Non-pigmented ciliary epithelial cell (primary cell): ENCODE measurements at regions not wholly inside any gene's neighbourhood (a gene's known extent, or its start where the extent isn't known, plus 50 kb on each side); places are given as distances from the start of the nearest gene placed in this dataset.
"Not testable (repeated sequence)": the region's sequence is repeated elsewhere in the genome, so short reads cannot be mapped to it uniquely, and the experiment has no call there.

Source experiments
- DNase-seq: peaks from one replicate; pipeline ENCODE4 v3.0.0-alpha.2; 2010; ENCODE audit warnings: low read depth

DNA sequence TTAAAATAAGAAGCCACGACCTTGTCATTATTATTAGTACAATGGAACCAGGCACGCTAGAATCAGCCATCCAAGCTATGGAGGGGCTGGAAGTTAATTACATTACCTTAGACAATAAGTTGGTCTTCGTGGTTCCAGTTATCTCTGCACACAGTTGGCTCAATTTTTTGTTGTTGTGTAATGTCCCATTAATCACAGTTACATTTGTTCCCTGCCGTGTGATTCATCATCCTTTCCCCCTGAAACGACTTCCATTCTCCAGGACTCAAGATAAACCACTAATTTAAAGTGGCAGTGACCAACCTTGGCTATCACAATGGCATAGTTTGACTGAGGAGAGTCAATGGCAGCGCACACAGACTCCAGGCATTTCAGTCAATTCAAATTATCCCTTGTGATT, 905.0 kb downstream of the RAB28 start:
- no peak for DNase-seq

- no peak for DNase-seq
Measured at GRCh38 chr4:12576409-12576808, 907.7 kb downstream of the RAB28 start.

- DNase-seq: no peak
Measured at GRCh38 chr4:12573716-12574115, 910.4 kb downstream of the RAB28 start.

GRCh38 chr4:12562476-12563140, 921.5 kb downstream of the RAB28 start:
- DNase-seq: no peak

GRCh38 chr4:12562021-12562420, 922.1 kb downstream of the RAB28 start:
- DNase-seq: no peak

DNA sequence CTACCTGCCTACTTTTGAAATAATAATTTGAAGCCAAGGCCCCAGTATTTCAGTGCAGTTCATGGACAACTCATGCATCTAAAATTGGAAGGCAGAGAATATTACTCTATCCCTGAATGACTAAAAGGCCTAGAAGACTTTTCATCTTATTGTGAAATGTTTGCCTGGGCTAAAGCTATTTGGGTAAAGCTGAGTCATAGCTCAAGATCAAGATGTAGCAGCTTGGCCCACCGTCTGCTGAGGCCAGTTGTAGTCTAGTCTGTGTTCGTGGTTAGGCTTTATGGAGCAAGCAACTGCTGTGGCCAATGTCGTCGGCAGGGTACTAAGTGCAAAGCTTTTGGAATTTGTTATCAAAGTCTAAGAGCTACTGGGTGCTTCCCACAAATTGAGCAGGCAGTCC, 929.1 kb downstream of the RAB28 start:
- DNase-seq: peak; percentile 20

DNA sequence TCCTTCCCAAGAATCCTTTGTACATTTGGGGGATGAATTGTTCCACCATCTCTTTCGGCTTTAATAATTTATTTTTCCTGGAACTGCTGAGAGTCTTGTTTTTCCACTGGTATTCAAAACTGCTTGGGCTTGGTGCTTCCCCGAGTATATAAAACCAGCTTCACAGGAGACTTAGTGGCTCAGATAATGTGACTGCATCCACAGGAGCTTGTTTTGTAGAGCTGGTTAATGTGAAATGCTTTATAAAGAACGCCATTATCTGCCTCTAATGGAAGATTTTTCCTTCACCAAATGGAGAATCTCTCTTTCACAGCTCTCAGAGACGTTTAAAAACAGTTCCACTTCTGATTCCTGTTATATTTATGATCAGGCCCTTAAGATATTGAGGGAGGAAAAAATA, 935.5 kb downstream of the RAB28 start:
- DNase-seq: no peak

- no peak for DNase-seq
Measured at GRCh38 chr4:12545812-12546211, 938.3 kb downstream of the RAB28 start.

DNA sequence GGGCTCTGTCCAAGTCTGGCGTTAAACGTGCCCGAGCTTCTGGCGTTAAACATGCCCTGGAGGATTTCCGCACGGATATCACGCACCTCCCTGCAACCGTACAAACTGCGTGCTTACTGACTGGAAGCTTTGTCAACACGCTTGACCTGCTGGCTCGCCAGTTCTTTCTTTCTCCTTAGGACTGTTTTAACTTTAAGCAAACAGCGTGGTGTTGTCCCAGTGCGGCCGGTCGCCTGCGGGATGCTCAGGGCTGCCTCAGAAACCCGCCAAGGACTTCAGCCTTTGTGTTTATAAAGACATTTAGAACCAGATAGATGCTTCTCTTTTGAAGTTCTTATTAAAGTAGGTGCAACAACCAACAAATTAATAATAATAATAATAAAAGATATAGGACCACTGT, 946.0 kb downstream of the RAB28 start:
- no peak for DNase-seq

DNA sequence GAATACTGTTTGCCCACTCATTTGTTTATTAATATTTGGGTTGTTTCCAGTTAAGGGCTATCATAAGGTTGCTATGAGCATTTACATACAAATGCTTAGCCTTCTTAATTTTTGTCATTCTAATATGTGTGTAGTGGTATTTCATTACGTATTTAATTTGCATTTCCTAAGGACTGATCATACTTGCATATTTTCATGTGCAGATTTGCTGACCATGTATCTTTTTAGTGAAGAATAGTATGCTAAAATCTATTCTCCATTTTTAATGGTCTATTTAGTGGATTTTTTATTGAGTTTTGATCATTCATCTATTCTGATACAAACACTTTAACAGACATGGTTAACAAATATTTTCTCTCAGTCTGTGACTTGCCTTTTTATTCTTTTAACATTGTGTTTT, 949.5 kb downstream of the RAB28 start:
- no peak for DNase-seq

GRCh38 chr4:12519426-12519825, 964.7 kb downstream of the RAB28 start:
- DNase-seq: no peak

DNA sequence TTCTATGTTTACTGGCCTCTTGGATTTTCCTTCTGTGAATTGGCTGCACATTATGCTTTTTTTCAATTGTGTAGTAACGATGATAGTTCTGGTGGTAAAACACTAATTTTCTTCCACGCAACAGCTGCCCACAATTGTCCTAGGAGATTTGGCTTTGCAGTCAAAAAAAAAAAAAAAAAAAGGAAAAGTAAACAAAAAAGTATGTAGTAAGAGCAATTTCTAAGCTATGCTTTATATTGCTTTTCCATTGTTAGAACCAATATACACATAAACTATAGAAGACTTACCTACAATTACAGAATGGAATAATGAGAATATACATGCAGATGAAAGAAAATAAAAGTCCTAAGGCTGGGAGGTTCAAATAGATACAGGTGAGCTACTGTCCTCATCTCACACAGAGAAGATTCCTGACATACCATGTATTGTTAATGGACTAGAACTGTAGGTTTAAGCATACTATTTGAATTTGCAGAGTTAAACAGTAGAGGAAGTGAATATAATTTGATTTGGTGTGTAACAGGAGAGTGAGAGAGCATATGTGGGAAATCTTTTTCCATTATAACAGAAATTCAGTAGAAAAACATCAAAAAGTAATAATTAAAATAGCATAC, 976.2 kb downstream of the RAB28 start:
- DNase-seq: no peak

GRCh38 chr4:12500409-12500808, 983.7 kb downstream of the RAB28 start:
- DNase-seq: no peak

GRCh38 chr4:12499693-12500092, 984.4 kb downstream of the RAB28 start:
- no peak for DNase-seq

DNA sequence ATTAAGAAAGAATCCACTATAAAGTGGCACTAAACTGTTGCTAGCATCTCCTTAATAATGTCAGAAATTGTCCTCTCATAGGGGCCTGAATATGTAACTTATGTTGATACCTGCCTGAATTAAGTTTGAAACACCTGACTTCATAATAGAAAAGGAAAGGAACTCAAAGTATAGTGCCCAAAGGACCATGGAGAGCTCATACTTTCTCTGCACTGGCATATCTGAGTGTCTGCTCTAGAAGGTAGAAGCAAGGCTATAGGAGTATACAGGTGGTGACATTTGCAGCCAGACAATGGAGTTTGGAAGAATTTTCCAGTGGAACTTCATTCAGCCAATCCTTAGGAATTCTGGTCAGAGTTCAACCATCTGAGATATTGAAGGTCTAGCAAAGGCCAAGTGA, 988.9 kb downstream of the RAB28 start:
- DNase-seq: no peak

DNA sequence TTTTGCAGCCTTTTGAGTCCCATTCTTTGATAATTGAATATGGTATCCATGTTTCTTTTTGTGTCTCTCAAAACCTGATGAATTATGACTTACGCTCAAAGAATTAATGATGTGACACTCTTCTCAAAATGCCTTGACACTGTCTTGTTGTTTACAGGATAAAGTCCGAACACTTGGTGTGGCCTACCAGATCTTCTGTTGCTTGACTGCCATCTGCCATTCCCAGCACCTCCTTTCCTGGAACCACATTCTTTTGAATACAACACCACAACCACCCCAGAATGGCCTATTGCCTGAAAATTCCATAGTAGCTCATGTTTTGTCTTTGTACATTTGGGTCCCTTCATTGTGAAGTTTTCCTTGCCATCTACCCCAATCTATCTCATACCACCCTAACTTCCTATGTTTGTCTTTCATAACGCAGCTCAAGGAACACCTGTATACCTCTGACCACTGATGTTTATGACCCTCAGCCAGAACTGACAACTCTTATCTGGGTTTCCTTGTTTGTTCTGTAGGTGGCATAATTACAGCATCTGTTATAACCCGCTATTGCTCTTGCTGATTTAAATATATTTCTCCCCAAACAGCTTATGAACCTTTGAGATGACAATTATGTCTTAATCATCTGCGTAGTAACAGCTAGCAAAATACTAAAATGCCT, 991.3 kb downstream of the RAB28 start:
- DNase-seq: no peak

DNA sequence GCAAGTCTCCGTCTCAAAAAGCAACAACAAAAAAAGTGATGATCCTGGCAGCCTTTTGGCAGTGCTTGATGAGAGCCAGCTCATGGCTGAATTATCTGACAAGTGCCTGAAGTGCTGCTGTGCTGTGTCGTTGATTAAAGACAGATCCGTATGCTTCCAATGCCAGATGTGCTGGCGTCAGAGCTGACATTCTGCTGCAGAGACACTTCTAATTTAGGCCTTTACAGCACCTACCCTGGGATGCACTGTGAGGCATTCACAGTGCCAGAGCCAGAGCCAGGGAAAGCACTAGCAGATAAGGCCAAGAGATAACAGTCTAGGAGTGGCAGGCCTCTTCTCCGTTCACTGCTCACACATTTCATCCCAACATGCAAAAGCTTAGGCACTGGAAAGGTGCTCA, 995.5 kb downstream of the RAB28 start:
- no peak for DNase-seq

GRCh38 chr4:12487000-12487399, 997.1 kb downstream of the RAB28 start:
- DNase-seq: no peak

DNA sequence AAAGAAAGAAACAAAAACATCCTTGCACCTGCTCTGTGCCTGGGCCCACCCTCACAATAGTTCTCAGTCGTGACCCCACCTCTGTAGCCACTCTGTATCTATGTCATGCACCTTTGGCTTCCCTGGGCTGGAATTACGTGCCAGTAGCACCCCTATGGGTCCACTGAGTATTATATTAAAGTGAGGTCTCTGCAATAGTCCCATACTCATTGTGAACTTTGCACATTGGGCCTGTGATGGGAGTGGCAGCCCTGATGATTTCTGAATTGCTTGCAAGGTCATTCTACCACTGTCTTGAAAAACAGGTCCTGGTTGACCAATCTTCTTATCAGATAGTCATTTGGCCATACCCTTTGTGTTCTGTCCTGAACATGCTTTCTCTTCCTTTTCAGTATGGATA, 1012.1 kb downstream of the RAB28 start:
- DNase-seq: no peak

GRCh38 chr4:12471193-12471592, 1012.9 kb downstream of the RAB28 start:
- DNase-seq: no peak

DNA sequence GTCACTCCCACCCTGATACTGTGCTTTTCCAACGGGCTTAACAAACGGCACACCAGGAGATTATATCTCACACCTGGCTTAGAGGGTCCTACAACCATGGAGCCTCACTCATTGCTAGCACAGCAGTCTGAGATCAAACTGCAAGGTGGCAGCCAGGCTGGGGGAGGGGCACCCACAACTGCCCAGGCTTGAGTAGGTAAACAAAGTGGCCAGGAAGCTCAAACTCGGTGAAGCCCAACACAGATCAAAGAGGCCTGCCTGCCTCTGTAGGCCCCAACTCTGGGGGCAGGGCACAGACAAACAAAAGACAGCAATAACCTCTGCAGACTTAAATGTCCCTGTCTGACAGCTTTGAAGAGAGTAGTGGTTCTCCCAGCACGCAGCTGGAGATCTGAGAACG, 1022.6 kb downstream of the RAB28 start:
- not testable (repeated sequence) for DNase-seq

- no peak for DNase-seq
Measured at GRCh38 chr4:12459126-12459525, 1025.0 kb downstream of the RAB28 start.

DNA sequence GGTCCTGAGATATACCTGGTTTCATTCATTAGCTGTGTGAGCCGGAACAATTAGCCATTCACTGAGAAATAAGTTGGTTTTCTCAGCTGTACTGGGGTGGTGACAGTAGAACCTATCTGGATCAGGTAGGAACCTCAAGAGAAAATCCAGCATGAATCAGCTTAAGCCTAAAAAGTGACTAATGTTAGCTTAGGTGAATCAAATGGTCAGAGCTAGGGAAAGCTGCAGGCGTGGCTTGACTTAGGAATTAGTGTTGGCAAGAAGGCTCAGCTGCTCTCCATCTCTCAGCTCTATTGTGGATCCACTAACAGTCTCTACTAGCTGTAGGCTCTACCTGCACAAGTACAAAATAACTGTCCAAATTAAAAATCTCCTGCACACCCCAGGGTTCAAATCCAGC, 1025.5 kb downstream of the RAB28 start:
- no peak for DNase-seq

DNA sequence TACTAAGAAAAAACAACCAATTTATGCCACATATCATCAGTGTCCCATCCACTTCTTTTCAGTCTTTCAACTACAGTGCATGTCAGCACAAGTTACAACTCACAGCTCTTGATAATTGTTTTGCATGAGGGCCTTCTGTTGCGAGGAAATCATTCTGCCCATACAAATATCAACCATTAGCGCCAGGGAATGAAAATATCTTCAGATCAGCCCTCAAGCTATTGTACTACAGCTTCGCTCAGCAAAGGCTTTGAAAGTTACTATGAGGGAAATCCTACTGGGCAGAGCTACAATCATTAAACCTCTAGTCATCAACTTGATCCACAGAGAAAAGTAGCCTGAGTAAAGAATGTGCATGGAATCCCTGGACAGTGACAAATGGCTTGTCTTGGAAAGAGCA, 1023.6 kb upstream of the HS3ST1 start:
- DNase-seq: no peak
